Stomach (tissue), 4 donors: ENCODE measurements at regions not wholly inside any gene's neighbourhood (a gene's known extent, or its start where the extent isn't known, plus 50 kb on each side); places are given as distances from the start of the nearest gene placed in this dataset.

ENCODE experiments used
- EP300 ChIP-seq: sonication (generic); formaldehyde crosslinking; IDR thresholded peaks from one replicate; pipeline ENCODE4 v1.6.1; 2017; ENCODE audit warnings: antibody characterized with exemption
- POLR2A ChIP-seq, 4 donors: fragments of 450-650 bp; IDR thresholded peaks; one replicate each; pipeline ENCODE4 v1.6.1; 2016; ENCODE audit warnings: antibody characterized with exemption in 4 of 4, control low read depth in 2 of 4, mild to moderate bottlenecking in 1 of 4, moderate library complexity in 1 of 4
- TF ChIP-seq, protein P1 (sequence below), 7 experiments: fragments of 450-650 bp in 4 of 7; fragments of 200-600 bp in 3 of 7; sonication (generic) in 3 of 7; IDR thresholded peaks; one replicate each; pipeline ENCODE4 v1.5.1; 2016 to 2019; ENCODE audit warnings: antibody characterized with exemption in 7 of 7, control low read depth in 2 of 7, mild to moderate bottlenecking in 1 of 7

- TF ChIP-seq, protein P1, sequence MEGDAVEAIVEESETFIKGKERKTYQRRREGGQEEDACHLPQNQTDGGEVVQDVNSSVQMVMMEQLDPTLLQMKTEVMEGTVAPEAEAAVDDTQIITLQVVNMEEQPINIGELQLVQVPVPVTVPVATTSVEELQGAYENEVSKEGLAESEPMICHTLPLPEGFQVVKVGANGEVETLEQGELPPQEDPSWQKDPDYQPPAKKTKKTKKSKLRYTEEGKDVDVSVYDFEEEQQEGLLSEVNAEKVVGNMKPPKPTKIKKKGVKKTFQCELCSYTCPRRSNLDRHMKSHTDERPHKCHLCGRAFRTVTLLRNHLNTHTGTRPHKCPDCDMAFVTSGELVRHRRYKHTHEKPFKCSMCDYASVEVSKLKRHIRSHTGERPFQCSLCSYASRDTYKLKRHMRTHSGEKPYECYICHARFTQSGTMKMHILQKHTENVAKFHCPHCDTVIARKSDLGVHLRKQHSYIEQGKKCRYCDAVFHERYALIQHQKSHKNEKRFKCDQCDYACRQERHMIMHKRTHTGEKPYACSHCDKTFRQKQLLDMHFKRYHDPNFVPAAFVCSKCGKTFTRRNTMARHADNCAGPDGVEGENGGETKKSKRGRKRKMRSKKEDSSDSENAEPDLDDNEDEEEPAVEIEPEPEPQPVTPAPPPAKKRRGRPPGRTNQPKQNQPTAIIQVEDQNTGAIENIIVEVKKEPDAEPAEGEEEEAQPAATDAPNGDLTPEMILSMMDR (IDR thresholded peaks at IDR 0.05) = no peak
- TF ChIP-seq POLR2A (IDR thresholded peaks at IDR 0.05) (no peak), EP300 (no peak)
Observed at GRCh38 chr9:89666364-89666763, 61.6 kb downstream of the GADD45G start.
